Pancreas (tissue), 10 donors: ENCODE measurements at regions not wholly inside any gene's neighbourhood (a gene's known extent, or its start where the extent isn't known, plus 50 kb on each side); places are given as distances from the start of the nearest gene placed in this dataset.

Source experiments
- ATAC-seq, 4 donors: fragments of 200-7000 bp; cut with Tn5 transposase; one replicate each; pipeline versions ENCODE4 v1.8.0 to v1.9.1; 2020; ENCODE audit warnings: mild to moderate bottlenecking in 4 of 4, moderate library complexity in 4 of 4
- DNase-seq, 6 donors: peaks; one replicate each; pipeline ENCODE4 v3.0.0-alpha.2; 2020
- FAIRE-seq: peaks from 2 replicates; lab custom pipeline; 2012; peaks lifted over from hg19 to GRCh38; lab: Jason Lieb, UNC
- H3K27ac ChIP-seq, 4 donors: fragments of 200-600 bp; sonication (generic); 1 replicate in 3 of 4; 2 replicates in 1 of 4; pipeline versions ENCODE4 v1.5.0 to v1.8.0; 2020
- H3K27me3 ChIP-seq, 4 donors: fragments of 200-600 bp; one replicate each; pipeline ENCODE4 v1.8.0; 2021
- H3K36me3 ChIP-seq, 3 donors: fragments of 200-600 bp; sonication (generic) in 1 of 3; one replicate each; pipeline versions ENCODE4 v1.5.0 to v1.8.0; 2020 to 2021
- H3K4me1 ChIP-seq, 3 donors: fragments of 200-600 bp; one replicate each; pipeline ENCODE4 v1.8.0; 2021
- H3K4me3 ChIP-seq, 4 donors: fragments of 200-600 bp; sonication (generic) in 2 of 4; one replicate each; pipeline versions ENCODE4 v1.5.0 to v1.8.0; 2020 to 2021
- H3K9me3 ChIP-seq, 4 donors: fragments of 200-600 bp; one replicate each; pipeline ENCODE4 v1.8.0; 2021
- WGBS, 2 donors: extraction: QIAGEN DNeasy Blood & Tissue Kit; methylation state at CpG; one replicate each; pipeline ENCODE4 v1.1.7; 2013; 5-methylcytosine and 5-hydroxymethylcytosine counted together
- intact Hi-C, 3 donors: fragments of 100-400 bp; cut with DNase I; formaldehyde crosslinking; loops; one replicate each; pipeline versions ENCODE4 v1.11.1 to v1.14.2; 2022
- TF ChIP-seq, protein P1 (sequence below), 4 donors: fragments of 200-600 bp; sonication (generic) in 3 of 4; IDR thresholded peaks; one replicate each; pipeline versions ENCODE4 v1.5.0 to v1.8.0; 2021; ENCODE audit warnings: antibody characterized with exemption in 4 of 4
- donor health status: healthy with polysubstance abuse.
- donor health status: DM: no; HTN: no; CAD: no; lungs with moderate emphysema.
- donor health status: DM: no; HTN: no; CAD: no.
- donor health status: control.
- donor health status: control.
- donor health status: Bipolar disorder and iron deficiency.
- donor health status: DM: yes; HTN: yes; CAD: no.
- donor health status: DM: no; HTN: no; CAD: no.
- donor health status: DM: no; HTN: no; CAD: no.
- donor health status: DM: yes; HTN: yes; CAD: no.

DNA sequence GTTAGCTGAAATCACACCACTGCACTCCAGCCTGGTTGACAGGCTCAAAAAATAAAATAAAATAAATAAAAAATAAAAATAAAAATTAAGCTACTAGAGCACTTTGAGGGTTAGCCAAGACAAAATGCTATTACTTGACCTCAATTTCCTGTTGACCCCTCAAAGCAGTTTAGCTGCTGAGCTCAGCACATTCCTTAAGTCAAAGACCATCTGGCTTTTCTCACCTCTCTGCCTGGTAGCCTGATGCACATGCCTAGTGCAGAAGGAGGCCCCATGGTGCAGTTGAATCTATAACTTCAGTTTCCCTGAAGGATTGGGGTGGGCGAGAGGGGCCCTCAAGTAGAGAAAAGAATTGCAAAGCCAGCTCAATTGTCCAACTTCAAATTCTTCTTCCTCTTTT is 211.1 kb upstream of the GALNT17 start:
- Histone ChIP-seq H3K4me3 (no peak overlapping the region), H3K4me1 (no peaks in the 10 kb centered on the region), H3K9me3 (no peaks in the 10 kb centered on the region), H3K27ac (no peak overlapping the region), H3K27me3 (no peaks in the 10 kb centered on the region), H3K36me3 (no peaks in the 10 kb centered on the region)
- TF ChIP-seq, protein P1, sequence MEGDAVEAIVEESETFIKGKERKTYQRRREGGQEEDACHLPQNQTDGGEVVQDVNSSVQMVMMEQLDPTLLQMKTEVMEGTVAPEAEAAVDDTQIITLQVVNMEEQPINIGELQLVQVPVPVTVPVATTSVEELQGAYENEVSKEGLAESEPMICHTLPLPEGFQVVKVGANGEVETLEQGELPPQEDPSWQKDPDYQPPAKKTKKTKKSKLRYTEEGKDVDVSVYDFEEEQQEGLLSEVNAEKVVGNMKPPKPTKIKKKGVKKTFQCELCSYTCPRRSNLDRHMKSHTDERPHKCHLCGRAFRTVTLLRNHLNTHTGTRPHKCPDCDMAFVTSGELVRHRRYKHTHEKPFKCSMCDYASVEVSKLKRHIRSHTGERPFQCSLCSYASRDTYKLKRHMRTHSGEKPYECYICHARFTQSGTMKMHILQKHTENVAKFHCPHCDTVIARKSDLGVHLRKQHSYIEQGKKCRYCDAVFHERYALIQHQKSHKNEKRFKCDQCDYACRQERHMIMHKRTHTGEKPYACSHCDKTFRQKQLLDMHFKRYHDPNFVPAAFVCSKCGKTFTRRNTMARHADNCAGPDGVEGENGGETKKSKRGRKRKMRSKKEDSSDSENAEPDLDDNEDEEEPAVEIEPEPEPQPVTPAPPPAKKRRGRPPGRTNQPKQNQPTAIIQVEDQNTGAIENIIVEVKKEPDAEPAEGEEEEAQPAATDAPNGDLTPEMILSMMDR (IDR thresholded peaks at IDR 0.05): no peak
- no peak for FAIRE-seq
- ATAC-seq: no peak
- 73 to 89% methylated on average over 1 of the region's 1 CpG for WGBS, 2 donors
- DNase-seq: no peak
- intact Hi-C loops: no loop called here

DNA sequence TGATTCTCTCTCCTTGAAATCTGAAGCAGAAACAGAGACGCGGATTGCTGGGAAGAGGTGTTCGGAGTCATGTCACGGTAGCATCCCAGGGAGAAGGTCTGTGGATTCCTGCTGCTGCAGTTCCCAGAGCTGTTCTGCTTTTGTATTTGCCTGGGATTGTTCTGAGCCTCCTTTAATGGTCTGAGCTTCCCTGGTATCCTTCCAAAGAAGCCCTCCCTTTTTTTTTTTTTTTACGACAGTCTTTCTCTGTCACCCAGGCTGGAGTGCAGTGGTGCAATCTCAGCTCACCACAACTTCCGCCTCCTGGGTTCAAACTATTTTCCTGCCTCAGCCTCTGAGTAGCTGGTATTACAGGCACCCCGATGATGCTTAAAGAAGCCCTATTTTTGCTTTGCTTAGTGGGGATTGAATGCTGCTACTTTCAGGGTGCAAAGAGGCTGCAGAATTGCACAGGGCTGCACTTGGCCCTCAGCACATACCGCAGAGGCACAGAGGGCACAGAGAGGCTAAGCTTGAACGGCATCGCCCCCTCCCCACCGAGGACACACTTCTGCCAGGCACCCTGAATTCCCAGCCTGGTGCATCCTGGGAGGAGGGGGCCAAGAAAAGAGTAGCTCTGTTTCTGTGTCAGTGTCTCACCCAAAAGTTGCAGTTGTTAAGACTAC is 208.6 kb upstream of the GALNT17 start:
- TF ChIP-seq, protein P1 (IDR thresholded peaks at IDR 0.05): no peak
- no peaks in the 10 kb centered on the region for H3K27me3 ChIP-seq
- intact Hi-C loops: no loop called here
- H3K9me3 ChIP-seq: no peaks in the 10 kb centered on the region
- no peak for ATAC-seq
- H3K27ac ChIP-seq: no peak overlapping the region
- H3K4me1 ChIP-seq: no peaks in the 10 kb centered on the region
- FAIRE-seq: no peak
- no peak overlapping the region for H3K4me3 ChIP-seq
- WGBS, 2 donors: 68 to 70% methylated on average over 11 of the region's 11 CpGs
- no peaks in the 10 kb centered on the region for H3K36me3 ChIP-seq
- no peak for DNase-seq

GRCh38 chr7:70925411-70926115 is 206.4 kb upstream of the GALNT17 start:
- WGBS, 2 donors: 71 to 79% methylated on average over 5 of the region's 5 CpGs
- ATAC-seq (no peak), FAIRE-seq (no peak), DNase-seq (no peak)
- intact Hi-C loops: no loop called here
- H3K36me3 ChIP-seq: no peaks in the 10 kb centered on the region
- H3K9me3 ChIP-seq: no peaks in the 10 kb centered on the region
- no peak overlapping the region for H3K27ac ChIP-seq
- H3K4me1 ChIP-seq: no peaks in the 10 kb centered on the region
- H3K4me3 ChIP-seq: no peak overlapping the region
- H3K27me3 ChIP-seq: no peaks in the 10 kb centered on the region
- TF ChIP-seq, protein P1 (IDR thresholded peaks at IDR 0.05): no peak

DNA sequence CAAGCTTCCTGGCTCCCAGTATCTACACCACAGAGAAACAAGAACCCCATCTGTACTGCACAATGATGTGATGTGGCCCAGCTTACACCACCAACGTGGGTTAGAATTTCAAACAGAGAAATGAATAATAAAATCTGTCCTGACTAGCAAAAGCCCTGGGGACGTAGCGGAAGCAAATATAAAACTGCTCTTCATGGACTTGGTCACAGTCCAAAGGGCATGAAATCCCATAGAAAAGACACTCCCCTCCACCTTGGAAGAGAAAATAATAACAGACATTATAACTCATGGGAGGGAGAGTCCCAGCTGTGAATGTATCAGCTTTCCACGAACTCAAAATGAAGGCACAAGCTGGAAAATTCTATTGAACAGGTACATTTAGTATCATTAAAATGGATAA is 205.3 kb upstream of the GALNT17 start:
- no peaks in the 10 kb centered on the region for H3K9me3 ChIP-seq
- no peak for FAIRE-seq

More for the DNA sequence above, 205.3 kb upstream of the GALNT17 start:
- no peak for DNase-seq
- H3K27ac ChIP-seq: no peak overlapping the region
- H3K4me3 ChIP-seq: no peak overlapping the region
- no peaks in the 10 kb centered on the region for H3K4me1 ChIP-seq
- intact Hi-C loops: no loop called here
- 48 to 53% methylated on average over 4 of the region's 4 CpGs for WGBS, 2 donors
- no peaks in the 10 kb centered on the region for H3K27me3 ChIP-seq
- no peak for ATAC-seq
- TF ChIP-seq, protein P1 (IDR thresholded peaks at IDR 0.05): no peak
- H3K36me3 ChIP-seq: no peaks in the 10 kb centered on the region
